HG03460 (cell line): ENCODE measurements at regions not wholly inside any gene's neighbourhood (a gene's known extent, or its start where the extent isn't known, plus 50 kb on each side); places are given as distances from the start of the nearest gene placed in this dataset.
"Not testable (repeated sequence)": the region's sequence is repeated elsewhere in the genome, so short reads cannot be mapped to it uniquely, and the experiment has no call there.

Experiments
- ATAC-seq: cut with Tn5 transposase; IDR thresholded peaks from one replicate; pipeline ENCODE4 v1.9.1; 2021; ENCODE audit not compliant: unreplicated experiment

DNA sequence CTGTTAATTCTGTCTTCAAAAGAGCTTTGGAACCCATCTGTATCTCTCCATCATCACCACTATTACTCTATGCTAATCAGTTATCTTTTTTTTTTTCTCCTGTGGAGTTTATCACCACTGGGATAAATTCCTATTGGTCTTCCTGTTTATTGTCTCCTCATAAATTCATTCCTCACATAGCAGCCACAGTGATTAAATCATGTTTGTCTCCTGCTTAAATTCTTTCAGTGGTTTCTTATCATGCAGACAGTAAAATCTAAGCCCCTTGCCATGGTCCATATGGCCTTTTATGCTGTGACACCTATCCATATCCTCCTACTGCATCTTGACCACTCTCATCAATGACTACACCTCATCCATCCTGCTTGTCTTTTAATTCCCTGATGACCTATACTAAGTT lies 239.8 kb upstream of the ZEB2 start:
- no peak for ATAC-seq

DNA sequence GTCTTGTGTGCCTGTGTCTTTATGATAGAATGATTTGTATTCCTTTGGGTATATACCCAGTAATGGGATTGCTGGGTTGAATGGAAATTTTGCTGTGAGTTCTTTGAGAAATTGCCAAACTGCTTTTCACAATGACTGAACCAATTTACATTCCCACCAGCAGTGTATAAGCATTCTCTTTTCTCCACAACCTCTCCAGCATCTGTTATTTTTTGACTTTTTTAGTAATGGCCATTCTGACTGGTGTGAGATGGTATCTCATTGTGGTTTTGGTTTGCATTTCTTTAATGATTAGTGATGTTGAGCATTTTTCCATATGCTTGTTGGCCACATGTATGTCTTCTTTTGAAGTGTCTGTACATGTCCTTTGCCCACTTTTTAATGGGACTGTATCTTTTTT lies 238.3 kb upstream of the ZEB2 start:
- not testable (repeated sequence) for ATAC-seq

DNA sequence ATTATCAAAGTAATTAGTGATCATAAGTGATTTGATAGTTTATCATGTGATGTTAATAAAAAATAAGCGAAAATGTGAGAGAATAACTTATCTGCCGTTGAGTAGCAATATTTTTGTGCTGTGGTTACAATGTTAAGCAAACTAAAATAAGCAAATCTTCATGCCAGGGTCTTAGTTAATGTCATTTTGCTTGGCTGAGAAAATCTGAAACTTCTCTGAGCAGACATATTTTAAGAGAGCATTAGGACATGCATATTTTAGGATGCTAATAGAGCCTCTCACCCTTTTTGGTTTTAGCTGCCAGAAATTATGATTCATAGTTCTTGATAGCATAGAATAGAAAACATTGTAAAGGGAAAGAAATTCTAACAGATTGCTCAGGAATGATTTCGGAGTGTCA lies 233.5 kb upstream of the ZEB2 start:
- no peak for ATAC-seq

DNA sequence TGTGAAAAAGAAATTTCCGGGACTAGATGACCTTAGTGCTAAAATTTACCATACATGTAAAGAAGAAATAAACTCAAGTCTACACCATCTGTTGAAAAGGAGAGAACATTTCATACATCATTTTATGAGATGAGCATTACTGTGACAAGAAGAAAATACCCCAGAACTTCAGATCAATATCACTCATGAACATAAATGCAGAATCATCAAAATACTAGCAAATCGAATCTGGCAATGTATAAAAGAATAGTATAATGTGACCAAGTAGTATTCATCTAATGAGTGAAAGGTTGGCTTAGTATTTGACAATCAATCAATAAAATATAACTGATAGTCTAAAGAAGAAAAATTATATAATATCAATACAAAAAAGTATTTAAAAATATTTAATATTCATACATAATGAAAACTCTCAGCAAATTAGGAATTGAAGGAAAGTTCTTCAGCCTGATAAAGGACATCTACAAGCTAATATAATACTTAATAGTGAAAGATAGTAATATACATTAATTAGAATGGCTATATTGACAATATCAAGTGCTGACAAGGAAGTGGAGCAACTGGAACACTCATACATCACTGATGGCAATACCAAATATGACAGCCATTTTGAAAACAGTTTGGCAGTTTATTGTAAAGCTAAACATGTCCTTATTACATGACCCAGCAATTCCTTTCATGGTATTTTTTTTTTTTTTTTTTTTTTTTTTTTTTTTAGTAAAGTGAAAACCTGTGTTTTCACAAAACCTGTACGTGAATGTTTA lies 231.4 kb upstream of the ZEB2 start:
- ATAC-seq: no peak

DNA sequence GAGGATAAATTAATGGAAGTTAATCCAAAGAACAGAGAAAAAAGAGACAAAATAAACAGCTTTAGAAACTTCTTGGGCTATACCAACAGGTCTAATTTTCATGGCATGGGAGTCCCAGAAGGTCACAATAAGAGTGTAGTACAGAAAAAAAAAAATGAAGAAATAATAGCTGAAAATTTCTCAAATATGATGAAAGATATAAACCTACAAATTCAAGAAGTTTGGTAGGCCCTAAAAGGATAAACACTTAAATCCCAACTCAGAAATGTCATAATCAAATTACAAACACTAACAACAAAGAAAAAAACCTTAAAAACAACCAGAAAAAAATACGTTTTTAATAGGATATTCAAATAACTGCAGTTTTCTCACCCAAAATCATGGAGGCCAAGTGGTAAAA lies 229.3 kb upstream of the ZEB2 start:
- no peak for ATAC-seq

DNA sequence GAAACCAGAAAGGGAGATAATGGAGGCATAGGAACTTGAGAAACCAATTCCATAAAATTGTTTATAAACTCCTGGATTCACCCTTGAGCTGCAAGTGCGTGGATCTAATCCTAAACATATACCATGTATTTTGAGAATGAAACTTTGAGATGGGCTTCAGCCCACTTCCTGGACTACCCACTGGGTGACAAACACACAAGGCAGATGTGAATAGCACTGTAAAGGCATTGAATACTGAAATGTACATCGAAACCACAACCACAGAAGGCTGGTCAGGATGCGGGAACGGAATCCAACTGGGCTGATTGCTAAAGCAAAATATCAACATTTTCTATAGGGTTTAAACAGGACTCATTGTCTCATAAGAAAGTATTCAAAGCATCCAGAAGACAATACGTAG lies 228.5 kb upstream of the ZEB2 start:
- no peak for ATAC-seq

DNA sequence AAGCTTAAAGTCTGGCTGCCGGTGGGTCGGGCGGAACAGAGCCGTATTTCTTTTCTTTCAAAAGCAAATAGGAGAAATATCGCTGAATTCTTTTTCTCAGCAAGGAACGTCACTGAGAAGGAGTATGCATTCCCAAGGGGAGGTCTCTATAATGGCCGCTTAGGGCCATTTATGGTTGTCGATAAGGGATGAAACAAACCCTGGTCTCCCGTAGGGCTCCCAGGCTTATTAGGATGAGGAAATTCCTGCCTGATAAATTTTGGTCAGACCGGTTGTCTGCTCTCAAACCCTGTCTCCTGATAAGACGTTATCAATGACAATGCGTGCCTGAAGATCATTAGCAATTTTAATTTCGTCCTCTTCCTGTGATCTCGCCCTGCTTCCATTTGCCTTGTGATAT lies 227.7 kb upstream of the ZEB2 start:
- no peak for ATAC-seq

DNA sequence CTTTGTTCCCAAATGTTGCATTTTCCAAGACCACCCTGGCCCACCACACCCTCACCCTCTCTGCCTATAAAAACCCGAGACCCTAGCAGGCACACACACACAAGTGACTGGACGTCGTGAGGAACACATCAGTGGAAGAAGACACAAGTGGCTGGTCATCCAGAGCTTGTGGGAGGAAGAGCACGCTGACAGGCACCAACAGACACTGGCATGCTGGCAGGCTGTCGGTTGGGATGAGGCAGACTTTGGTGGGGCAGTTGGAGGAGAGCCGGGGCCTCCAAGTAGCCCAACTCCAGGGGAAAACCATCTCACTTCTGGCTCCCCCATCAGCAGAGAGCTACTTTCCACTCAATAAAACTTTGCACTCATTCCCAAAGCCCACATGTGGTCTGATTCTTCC lies 225.5 kb upstream of the ZEB2 start:
- ATAC-seq: no peak

DNA sequence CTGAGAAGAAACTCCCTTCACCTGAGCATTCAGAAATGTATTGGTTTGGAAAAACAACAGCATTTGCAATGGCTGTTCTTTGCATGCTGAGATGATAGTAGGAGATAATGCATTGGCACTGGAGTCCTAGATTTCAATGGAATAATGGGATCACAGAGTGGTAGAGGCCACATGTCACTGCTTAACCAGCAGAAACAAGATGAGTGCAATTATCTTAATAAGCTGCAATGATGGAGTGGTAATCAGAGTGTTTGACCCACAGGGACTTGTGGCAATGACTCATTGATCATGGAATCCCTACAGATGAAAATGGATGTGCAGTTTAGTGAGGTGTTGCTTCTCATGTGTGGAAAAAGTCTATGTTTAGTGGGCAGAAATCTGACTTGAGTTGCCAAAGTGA lies 218.8 kb upstream of the ZEB2 start:
- ATAC-seq: no peak

DNA sequence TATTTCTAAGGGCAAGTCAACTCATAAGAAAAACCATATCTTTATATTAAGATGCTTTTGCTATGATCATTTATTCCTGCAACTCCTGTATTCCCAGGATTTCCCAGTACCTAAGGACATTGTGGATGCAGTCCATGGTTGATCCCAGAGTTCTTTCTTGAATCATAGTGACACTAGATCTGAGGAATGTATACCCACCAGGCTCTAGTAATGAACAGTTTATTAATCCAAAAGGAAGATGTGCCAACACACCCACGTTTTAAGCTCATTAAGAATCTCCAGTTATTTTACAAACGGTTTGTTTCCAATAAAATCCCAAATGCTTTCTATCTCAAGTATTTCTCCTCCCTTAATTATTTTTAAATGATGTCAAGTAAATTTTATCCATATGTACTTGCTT lies 210.8 kb upstream of the ZEB2 start:
- no peak for ATAC-seq

DNA sequence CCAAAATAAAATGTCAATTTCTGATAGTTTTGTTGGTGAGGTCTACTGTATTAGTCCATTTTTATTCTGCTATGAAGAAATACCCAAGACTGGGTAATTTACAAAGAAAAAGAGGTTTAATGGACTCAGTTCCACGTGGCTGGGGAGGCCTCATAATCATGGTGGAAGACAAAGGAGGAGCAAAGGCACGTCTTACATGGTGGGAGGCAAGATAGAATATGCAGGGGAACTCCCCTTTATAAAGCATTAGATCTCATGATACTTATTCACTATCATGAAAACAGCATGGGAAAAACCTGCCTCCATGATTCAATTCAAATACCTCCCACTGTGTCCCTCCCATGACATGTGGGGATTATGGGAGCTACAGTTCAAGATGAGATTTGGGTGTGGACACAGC lies 204.5 kb upstream of the ZEB2 start:
- not testable (repeated sequence) for ATAC-seq

DNA sequence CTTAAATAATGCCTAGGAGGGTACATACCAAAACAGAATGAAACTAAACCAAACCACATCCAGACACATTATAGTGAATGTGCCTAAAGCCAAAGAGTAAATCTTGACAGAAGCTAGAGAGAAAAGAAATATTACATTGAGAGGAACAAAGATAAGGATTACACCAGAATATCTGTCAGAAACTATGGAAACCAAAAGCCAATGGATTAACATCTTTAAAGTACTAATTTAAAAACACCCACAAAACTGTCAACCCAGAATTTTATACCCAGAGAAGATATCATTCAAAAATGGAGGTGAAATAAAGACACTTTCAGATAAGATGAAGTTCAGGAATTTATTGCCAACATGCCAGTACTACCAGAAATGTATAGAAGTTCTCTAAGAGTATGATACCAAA lies 198.5 kb upstream of the ZEB2 start:
- ATAC-seq: no peak

DNA sequence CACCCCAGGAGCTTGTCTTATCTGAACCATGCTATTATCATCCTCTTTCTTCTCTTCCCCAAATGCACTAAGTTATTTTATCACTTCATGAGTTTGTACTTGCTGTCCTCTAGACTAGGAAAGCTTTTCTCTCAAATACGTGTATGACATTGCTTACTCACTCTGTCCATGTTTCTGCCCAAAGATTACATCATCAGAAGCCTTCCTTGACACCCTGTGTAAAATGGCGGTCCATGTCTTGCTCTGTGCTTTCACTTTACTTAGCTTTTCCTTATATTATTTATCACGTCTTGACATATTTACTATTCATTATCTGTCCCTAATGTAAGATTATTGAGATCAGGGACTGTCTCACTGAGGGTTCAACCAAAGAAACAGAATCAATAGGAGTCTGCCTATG lies 196.1 kb upstream of the ZEB2 start:
- ATAC-seq: no peak

DNA sequence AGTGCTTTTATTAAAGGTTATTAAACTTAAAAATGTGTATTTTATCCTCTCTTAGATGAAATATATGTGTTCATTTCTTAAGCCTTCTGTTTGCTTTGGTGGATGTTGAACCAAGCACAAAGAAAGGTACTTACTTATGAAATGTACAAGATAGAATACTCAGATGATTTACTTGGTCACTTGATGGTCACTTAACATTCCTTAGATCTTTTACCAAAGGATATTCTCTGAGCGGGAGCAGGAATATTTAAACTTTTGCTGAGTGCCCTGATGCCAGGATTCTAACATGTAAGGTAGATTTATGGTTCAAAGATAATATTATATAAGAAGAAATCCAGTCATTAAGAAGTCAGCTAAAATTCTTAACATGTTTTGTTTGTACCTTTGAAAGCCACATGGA lies 193.5 kb upstream of the ZEB2 start:
- no peak for ATAC-seq

DNA sequence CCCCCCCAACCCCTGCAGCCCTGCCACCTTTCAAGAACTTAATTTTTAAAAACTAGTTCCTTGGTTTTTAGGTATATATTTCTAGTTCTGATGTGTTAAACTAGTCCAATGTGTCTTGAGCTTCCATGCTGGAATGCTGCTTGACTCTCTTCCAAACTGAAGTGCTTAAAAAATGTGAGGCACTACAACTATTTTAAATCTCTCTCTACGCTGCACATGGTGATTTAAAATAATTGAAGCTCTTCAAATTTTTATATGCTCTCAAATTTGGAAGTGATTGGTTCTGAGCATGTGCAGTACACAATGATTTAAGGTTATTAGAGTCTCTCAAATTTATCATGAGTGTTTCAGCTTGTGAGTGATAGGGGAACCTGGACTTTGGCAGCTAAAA lies 192.6 kb upstream of the ZEB2 start:
- no peak for ATAC-seq

DNA sequence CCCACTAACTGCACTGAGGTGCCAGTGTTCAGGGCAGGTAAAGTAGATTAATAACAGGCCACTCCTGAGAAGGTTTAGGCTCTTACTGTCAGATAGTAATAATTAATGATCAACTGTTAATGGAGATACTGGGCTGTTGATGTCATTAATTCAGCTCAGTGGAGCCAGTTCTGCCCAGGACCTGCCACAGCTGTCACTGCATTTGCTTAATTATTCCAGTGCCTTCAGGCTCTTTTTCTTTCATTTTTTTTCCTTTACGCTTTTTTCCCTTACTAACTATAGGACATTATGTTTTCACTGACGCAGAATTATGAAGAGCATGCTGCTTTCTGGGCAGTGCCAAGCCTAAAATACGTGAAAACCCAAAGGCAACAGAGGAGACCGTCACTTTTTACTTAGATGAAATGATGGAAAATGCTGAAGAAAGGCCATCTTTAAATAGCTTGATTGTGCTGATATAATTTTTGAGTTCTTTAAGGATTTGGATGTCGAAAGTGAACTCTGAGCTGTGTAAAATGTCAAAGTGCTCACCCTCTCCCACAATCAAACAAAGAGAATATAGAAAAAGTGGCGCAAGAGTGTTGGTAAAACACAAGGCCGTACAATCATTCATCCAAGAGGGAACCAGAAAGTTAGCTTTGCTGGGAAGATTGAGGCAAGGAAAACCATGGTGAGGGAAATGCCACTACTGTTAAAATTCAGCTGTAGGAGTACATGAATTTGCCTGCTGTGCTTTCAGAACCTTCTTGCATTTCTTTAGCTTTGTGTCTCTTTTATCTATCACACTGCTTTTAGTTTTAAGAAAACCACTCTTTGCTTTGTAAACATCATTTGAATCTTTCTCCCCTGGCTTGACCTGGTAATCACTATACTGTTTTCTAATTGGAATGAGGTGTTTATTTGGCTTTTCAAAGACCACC lies 192.0 kb upstream of the ZEB2 start:
- no peak for ATAC-seq

DNA sequence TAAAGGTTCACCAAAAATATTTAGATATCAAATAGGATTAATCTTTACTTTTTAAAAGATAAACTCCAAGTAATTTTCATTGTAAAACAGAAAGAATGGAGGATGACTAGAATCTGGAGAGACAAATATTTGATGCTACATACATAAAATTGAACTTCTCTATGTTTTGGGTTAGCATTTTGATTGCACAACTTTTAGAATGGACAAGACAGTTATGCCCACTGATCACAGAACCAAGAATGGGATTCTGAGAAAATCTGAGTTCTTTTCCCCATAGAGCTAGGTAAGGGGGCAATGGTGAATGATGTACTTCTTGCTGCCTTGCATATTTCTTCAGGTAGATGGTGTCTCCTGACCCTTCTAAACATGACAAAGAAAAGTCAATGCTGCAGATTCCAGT lies 191.2 kb upstream of the ZEB2 start:
- ATAC-seq: no peak

DNA sequence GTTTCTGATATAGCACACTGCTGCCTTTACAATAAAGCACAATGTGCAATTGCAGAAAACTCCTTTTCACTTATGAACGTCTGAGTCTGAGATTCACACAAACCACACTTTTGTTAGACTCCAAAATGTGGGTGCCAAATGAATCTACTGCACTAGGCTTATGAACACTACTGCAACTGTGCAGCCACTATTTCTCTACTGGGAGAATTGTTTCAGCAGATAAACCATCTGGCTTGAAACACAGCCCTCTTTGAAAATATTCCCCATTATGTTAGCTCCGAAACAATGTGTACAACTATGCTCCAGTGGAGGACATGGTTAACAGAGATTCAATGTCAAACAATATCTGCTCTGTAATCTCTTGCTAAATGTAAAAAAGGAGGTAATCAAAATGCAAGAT lies 188.7 kb upstream of the ZEB2 start:
- no peak for ATAC-seq

DNA sequence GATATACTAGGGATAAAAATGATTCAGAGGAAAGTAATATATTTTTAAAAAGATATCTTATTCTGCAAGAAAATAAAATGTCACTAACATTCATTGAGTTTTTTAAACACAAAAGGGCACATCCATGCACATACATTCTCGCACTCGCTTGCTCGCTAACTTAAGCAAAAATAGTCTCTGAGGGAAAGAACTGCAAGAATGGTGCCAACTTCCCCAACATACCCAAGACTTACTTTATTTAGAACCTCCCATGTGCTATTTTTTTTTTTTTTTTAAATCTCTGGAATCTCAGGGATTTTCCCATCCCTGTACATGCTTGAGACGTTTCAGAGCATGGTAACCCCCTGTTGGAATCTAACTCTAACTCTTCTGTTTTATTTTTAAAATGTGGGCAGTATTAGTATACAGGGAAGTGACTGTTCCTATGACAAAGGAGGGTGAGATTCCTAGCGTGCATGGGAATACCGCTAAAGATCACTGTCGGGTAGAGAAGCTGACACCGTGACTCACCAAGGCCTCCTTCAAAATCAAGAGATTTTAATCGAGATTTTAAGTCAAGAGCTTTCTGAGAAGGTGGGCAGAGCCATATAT lies 187.9 kb upstream of the ZEB2 start:
- ATAC-seq: no peak

DNA sequence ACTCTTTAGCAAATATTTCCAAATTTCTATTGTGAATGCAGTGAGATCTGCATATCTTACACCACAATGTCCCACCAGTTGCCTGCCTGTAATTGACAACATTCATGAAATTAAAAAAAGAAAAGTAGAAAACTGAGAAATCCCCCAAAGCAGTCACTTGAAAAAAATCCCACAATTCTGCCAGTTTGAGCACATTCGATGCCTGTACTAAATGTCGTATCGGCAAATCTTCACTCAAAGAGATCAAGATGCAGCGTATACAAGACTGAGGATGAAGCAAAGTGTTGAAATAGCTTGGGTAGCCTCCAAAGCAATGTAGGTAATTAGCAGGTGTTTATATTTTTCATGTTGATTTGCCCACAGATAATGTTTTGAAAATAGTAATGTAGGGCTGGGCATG lies 186.7 kb upstream of the ZEB2 start:
- ATAC-seq: no peak

DNA sequence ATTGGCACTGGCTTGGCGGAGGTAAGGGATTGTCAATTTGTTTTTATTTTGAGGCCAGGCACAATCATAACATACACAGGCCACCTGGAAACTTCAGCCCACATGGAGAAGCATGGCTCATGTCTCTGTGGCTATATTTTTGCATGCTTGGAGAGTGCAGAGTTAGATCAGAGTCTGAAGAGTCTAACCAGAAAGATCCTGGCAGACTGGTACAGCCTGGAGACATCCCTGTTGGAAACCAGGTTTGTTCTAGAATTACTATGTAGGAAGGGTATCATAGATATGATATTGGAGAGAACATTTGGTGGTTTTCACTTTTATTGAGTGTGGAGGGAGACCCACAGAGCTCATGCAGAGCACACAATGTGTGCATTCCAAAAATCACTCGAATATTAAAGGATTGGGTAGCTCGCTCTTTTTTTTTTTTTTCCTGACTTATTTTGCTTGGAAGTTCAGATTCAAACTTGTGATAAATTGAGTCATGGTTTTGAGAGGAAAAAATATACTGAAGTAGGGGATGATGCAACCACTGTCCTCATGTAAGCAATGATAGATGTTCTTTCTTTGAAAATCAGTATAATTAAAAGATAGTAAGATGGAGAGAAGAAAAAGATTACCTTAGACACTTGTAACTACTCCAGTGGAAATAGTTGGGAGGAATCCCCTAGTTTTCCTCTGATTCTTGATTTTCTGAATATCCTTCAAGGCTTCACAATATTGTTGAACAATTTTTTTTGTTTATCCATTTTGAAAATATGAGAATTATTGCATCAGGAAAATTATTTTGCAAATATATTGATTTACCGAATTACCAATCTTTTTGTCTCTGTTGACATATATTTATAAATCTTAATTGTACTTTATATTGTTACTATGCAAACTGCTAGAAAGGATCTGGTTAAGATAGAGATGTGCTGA lies 185.7 kb upstream of the ZEB2 start:
- ATAC-seq: no peak
